Muscle layer of colon (tissue), 2 donors: ENCODE measurements at regions not wholly inside any gene's neighbourhood (a gene's known extent, or its start where the extent isn't known, plus 50 kb on each side); places are given as distances from the start of the nearest gene placed in this dataset.

Experiments used
- H3K27ac ChIP-seq: one replicate; pipeline ENCODE4 v1.7.0; 2013; ENCODE audit warnings: low read depth, mild to moderate bottlenecking, low read length, moderate library complexity
- H3K27me3 ChIP-seq, 2 donors: one replicate each; pipeline ENCODE4 v1.7.0; 2013; ENCODE audit warnings: low read length in 2 of 2, mild to moderate bottlenecking in 2 of 2; ENCODE audit not compliant: insufficient read depth in 2 of 2, control insufficient read depth in 1 of 2
- H3K36me3 ChIP-seq: one replicate; pipeline ENCODE4 v1.7.0; 2013; ENCODE audit warnings: mild to moderate bottlenecking, low read length; ENCODE audit not compliant: insufficient read depth
- H3K4me1 ChIP-seq: one replicate; pipeline ENCODE4 v1.7.0; 2013; ENCODE audit warnings: mild to moderate bottlenecking, low read length; ENCODE audit not compliant: insufficient read depth
- H3K4me3 ChIP-seq, 2 donors: one replicate each; pipeline ENCODE4 v1.7.0; 2013; ENCODE audit warnings: low read length in 2 of 2, low read depth in 1 of 2, mild to moderate bottlenecking in 1 of 2, moderate library complexity in 1 of 2
- H3K9ac ChIP-seq: one replicate; pipeline ENCODE4 v1.7.0; 2013; ENCODE audit warnings: low read length
- H3K9me3 ChIP-seq: one replicate; pipeline ENCODE4 v1.7.0; 2013; ENCODE audit warnings: mild to moderate bottlenecking, low read length
- donor health status: abdominal sarcoma.
- donor health status: Adenocarcinoma of cecum.

DNA sequence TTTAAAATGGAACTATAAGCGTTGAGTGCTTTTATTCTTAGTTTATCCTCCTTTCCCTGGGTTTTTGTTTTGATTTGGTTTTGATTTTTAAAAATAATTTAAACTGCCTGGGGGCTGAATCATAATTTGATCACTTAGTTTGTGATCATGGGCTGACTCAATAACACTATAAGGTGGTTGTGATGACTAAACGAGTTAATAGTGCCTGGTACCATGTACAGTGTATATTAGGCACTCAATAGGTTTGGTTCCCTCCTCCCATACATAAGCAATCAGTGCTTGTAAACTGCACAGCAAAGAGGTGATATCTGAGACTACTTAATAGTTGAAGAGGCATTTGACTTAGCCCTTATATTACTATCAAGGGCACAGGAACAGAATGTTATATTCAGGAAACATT is 200.9 kb upstream of the RFC3 start:
- Histone ChIP-seq H3K9me3 (no peaks in the 10 kb centered on the region), H3K27ac (no peak overlapping the region), H3K36me3 (no peaks in the 10 kb centered on the region), H3K9ac (no peak overlapping the region), H3K4me1 (peaks cover 39% of the 10 kb centered on the region), H3K27me3 (no peaks in the 10 kb centered on the region), H3K4me3 (no peak overlapping the region)

GRCh38 chr13:33624253-33624652 is 193.7 kb upstream of the RFC3 start:
- Histone ChIP-seq H3K27me3 (no peaks in the 10 kb centered on the region), H3K9ac (no peak overlapping the region), H3K4me3 (no peak overlapping the region), H3K36me3 (no peaks in the 10 kb centered on the region), H3K4me1 (no peaks in the 10 kb centered on the region), H3K9me3 (no peaks in the 10 kb centered on the region), H3K27ac (no peak overlapping the region)

DNA sequence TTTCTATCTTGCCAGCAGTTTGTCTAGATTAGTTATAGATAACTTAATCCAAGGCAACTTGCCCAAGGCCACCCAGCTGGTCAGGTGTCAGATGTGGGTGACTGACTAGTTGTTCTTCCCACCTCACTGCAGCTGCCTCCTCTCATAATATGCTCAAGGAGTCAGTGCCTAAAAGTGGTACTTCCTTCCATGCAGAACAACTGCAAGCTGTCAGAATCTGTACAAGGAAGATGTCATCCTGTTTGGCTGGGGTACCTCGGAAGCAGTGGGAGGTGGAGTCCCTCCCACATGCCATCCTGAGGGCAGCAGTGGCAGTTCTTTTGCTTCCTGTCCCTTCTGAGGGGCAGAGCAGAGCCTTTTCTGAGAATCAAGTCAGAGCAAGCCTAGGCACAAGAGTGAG is 193.2 kb upstream of the RFC3 start:
- Histone ChIP-seq H3K27me3 (no peaks in the 10 kb centered on the region), H3K4me3 (no peak overlapping the region), H3K36me3 (no peaks in the 10 kb centered on the region), H3K9ac (no peak overlapping the region), H3K9me3 (no peaks in the 10 kb centered on the region), H3K4me1 (no peaks in the 10 kb centered on the region), H3K27ac (no peak overlapping the region)

DNA sequence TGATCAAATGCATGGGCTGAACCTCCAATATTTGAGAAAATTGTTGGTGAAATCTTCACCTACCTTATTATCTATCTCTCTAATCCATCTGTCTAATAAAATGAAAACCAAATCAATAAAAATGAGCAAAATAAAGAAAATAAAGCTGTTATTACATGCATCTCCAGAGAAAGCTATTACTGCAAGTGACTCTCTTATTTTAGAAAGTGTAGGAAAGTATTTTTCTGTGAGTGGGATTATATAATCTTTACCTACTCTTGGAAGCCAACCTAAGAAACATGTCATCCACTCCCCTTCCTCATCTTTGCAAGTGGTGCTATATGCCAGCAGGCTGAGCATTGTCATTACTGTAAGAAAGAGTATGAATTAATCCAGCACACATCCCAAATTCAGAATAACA is 191.5 kb upstream of the RFC3 start:
- no peak overlapping the region for H3K27ac ChIP-seq
- H3K9me3 ChIP-seq = no peaks in the 10 kb centered on the region

GRCh38 chr13:33628662-33629061 is 189.3 kb upstream of the RFC3 start:
- H3K4me1 ChIP-seq = no peaks in the 10 kb centered on the region
- H3K9me3 ChIP-seq = no peaks in the 10 kb centered on the region
- H3K27ac ChIP-seq = no peak overlapping the region
- no peak overlapping the region for H3K4me3 ChIP-seq
- H3K36me3 ChIP-seq = no peaks in the 10 kb centered on the region
- H3K9ac ChIP-seq = no peak overlapping the region
- no peaks in the 10 kb centered on the region for H3K27me3 ChIP-seq

More for the DNA sequence above, 191.5 kb upstream of the RFC3 start:
- Histone ChIP-seq H3K4me1 (no peaks in the 10 kb centered on the region), H3K36me3 (no peaks in the 10 kb centered on the region), H3K27me3 (no peaks in the 10 kb centered on the region), H3K9ac (no peak overlapping the region), H3K4me3 (no peak overlapping the region)

GRCh38 chr13:33629605-33630360 is 188.2 kb upstream of the RFC3 start:
- no peak overlapping the region for H3K27ac ChIP-seq
- no peaks in the 10 kb centered on the region for H3K9me3 ChIP-seq
- H3K4me3 ChIP-seq = no peak overlapping the region
- H3K27me3 ChIP-seq = no peaks in the 10 kb centered on the region
- no peak overlapping the region for H3K9ac ChIP-seq
- H3K4me1 ChIP-seq = no peaks in the 10 kb centered on the region
- no peaks in the 10 kb centered on the region for H3K36me3 ChIP-seq

DNA sequence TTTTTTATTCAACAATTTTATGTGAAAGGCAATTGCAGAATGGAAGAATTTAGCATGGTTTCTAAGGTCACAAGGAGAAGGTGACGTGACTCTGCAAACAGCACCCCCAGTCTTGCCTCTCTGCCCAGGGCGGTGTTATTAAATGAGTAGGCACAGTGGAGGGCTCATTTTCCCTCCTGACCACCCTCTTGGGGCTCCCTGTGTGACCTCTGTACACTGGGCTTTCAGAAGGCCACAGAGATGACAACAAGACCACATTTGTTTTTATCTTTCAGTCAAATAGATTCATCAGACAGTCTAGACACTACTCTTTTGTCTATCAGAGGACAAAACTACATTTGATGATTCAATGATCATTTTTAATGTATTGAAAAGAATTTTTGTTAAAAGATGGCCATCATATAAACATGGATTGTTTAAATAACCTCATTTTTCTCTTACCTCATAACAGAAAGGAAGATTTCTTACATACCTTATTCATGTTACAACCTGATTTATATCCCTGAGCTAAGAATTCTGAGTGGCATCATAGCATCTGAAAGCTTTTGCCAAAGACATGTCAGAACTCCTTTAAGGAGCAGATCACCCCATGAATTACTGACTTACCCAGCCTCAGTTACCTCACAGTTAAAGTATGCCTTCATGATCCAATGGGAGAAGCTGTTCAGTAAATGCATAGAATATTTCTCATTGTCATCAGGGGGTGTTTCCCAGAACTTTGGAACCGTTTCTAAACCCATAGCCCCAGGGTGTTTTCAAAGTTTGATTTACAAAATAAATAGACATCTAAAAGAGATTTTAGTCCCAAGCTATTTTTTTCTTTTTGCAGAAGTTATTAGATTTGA is 184.0 kb upstream of the RFC3 start:
- Histone ChIP-seq H3K9ac (no peak overlapping the region), H3K4me3 (no peak overlapping the region), H3K4me1 (peaks cover 3% of the 10 kb centered on the region), H3K27ac (no peak overlapping the region), H3K9me3 (no peaks in the 10 kb centered on the region), H3K27me3 (no peaks in the 10 kb centered on the region), H3K36me3 (no peaks in the 10 kb centered on the region)

GRCh38 chr13:33634546-33634982 is 183.4 kb upstream of the RFC3 start:
- Histone ChIP-seq H3K4me3 (no peak overlapping the region), H3K9ac (no peak overlapping the region), H3K27me3 (no peaks in the 10 kb centered on the region), H3K4me1 (peaks cover 9% of the 10 kb centered on the region), H3K9me3 (no peaks in the 10 kb centered on the region), H3K27ac (no peak overlapping the region), H3K36me3 (no peaks in the 10 kb centered on the region)

DNA sequence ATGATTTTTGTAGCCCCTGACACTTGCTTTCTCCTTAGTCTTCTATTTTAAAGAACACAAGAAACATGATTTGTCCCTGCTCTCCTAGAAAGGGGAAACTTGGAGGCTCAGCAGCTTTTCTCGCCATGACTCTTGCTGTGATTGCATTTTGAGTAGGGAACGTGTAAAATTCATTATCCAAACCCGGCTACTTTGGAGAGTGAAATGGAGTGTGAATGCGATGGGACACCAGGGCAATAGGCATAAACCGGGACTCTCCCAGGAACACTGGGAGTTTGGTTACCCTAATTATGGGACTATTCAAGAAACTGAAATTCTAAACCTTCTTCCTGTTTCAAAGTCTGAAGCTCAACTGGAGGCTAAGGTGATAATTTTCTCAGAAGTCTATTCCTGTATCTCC is 181.7 kb upstream of the RFC3 start:
- H3K4me3 ChIP-seq = no peak overlapping the region
- peaks cover 14% of the 10 kb centered on the region for H3K4me1 ChIP-seq
- H3K9me3 ChIP-seq = no peaks in the 10 kb centered on the region
- H3K36me3 ChIP-seq = no peaks in the 10 kb centered on the region
- H3K27me3 ChIP-seq = no peaks in the 10 kb centered on the region
- no peak overlapping the region for H3K9ac ChIP-seq
- no peak overlapping the region for H3K27ac ChIP-seq

- Histone ChIP-seq H3K27ac (peak overlapping the region; percentile 21), H3K4me1 (peaks cover 16% of the 10 kb centered on the region)
Observed at GRCh38 chr13:33636955-33637670, 180.8 kb upstream of the RFC3 start.

GRCh38 chr13:33637978-33638743 is 179.8 kb upstream of the RFC3 start:
- Histone ChIP-seq H3K4me1 (peaks cover 27% of the 10 kb centered on the region), H3K27ac (no peak overlapping the region), H3K9ac (no peak overlapping the region), H3K4me3 (no peak overlapping the region), H3K27me3 (no peaks in the 10 kb centered on the region), H3K36me3 (no peaks in the 10 kb centered on the region), H3K9me3 (no peaks in the 10 kb centered on the region)

More at GRCh38 chr13:33636955-33637670, 180.8 kb upstream of the RFC3 start:
- no peak overlapping the region for H3K9ac ChIP-seq
- no peaks in the 10 kb centered on the region for H3K27me3 ChIP-seq
- H3K9me3 ChIP-seq = no peaks in the 10 kb centered on the region
- H3K4me3 ChIP-seq = no peak overlapping the region
- H3K36me3 ChIP-seq = no peaks in the 10 kb centered on the region
